HG02678 (cell line): ENCODE measurements at regions not wholly inside any gene's neighbourhood (a gene's known extent, or its start where the extent isn't known, plus 50 kb on each side); places are given as distances from the start of the nearest gene placed in this dataset.
A peak's percentile ranks its signal among the peaks of the same experiment; 100 is the strongest.

ENCODE experiments used
- ATAC-seq: cut with Tn5 transposase; IDR thresholded peaks from one replicate; pipeline ENCODE4 v1.9.1; 2021; ENCODE audit warnings: mild to moderate bottlenecking, moderate library complexity; ENCODE audit not compliant: unreplicated experiment

- no peak for ATAC-seq
These were observed 50.8 kb upstream of the SLC39A10 start for GRCh38 chr2:195606179-195606578.

GRCh38 chr2:195604706-195605105 is 52.3 kb upstream of the SLC39A10 start:
- no peak for ATAC-seq

GRCh38 chr2:195603998-195604397 is 53.0 kb upstream of the SLC39A10 start:
- ATAC-seq: no peak

GRCh38 chr2:195603408-195603807 is 53.6 kb upstream of the SLC39A10 start:
- ATAC-seq: no peak

GRCh38 chr2:195602687-195603086 is 54.3 kb upstream of the SLC39A10 start:
- ATAC-seq: no peak

GRCh38 chr2:195601361-195601760 is 55.7 kb upstream of the SLC39A10 start:
- no peak for ATAC-seq

GRCh38 chr2:195600778-195601177 is 56.2 kb upstream of the SLC39A10 start:
- no peak for ATAC-seq

GRCh38 chr2:195596840-195597239 is 60.2 kb upstream of the SLC39A10 start:
- ATAC-seq: no peak

- ATAC-seq: no peak
These were observed 61.2 kb upstream of the SLC39A10 start for GRCh38 chr2:195595825-195596224.

- no peak for ATAC-seq
These were observed 61.9 kb upstream of the SLC39A10 start for GRCh38 chr2:195594919-195595694.

- peak; percentile 54 for ATAC-seq
These were observed 62.8 kb upstream of the SLC39A10 start for GRCh38 chr2:195594248-195594647.

- ATAC-seq: no peak
These were observed 64.9 kb upstream of the SLC39A10 start for GRCh38 chr2:195592105-195592504.

- ATAC-seq: no peak
These were observed 66.2 kb upstream of the SLC39A10 start for GRCh38 chr2:195590861-195591205.

- ATAC-seq: no peak
These were observed 66.7 kb upstream of the SLC39A10 start for GRCh38 chr2:195590199-195590860.

GRCh38 chr2:195587966-195588365 is 69.1 kb upstream of the SLC39A10 start:
- ATAC-seq: no peak

GRCh38 chr2:195586062-195586714 is 70.8 kb upstream of the SLC39A10 start:
- no peak for ATAC-seq

- no peak for ATAC-seq
These were observed 74.8 kb upstream of the SLC39A10 start for GRCh38 chr2:195582188-195582587.

- ATAC-seq: no peak
These were observed 77.1 kb upstream of the SLC39A10 start for GRCh38 chr2:195579776-195580555.

GRCh38 chr2:195575879-195576401 is 81.1 kb upstream of the SLC39A10 start:
- ATAC-seq: peak; percentile 72

- no peak for ATAC-seq
These were observed 82.0 kb upstream of the SLC39A10 start for GRCh38 chr2:195575016-195575415.

- no peak for ATAC-seq
These were observed 82.7 kb upstream of the SLC39A10 start for GRCh38 chr2:195574312-195574711.
